ENCODE measurements at regions not wholly inside any gene's neighbourhood (a gene's known extent, or its start where the extent isn't known, plus 50 kb on each side); places are given as distances from the start of the nearest gene placed in this dataset.

DNA sequence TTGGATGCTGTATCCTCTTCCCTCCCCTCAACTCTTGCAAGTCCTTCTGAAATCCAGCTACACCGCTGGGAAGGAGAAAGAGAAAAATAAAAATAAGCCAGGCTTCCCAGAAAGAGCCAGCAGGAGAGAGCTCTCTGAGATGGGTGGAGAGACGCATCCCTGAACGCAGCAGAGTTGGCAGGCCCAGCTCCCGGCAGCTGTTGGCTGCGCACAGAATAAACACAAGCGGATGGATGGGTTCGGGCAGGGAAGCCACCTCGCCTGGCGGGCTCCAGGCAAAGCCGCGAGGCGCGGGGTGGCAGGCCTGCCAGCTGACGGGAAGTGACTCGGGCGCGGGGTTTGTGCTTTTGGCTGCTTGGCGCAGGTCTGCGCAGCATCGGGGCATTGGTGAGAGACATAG is 537.7 kb downstream of the MIAT start:
- no peak for TF ChIP-seq EP300 (IDR thresholded peaks at IDR 0.05)
- TF ChIP-seq, protein P1, sequence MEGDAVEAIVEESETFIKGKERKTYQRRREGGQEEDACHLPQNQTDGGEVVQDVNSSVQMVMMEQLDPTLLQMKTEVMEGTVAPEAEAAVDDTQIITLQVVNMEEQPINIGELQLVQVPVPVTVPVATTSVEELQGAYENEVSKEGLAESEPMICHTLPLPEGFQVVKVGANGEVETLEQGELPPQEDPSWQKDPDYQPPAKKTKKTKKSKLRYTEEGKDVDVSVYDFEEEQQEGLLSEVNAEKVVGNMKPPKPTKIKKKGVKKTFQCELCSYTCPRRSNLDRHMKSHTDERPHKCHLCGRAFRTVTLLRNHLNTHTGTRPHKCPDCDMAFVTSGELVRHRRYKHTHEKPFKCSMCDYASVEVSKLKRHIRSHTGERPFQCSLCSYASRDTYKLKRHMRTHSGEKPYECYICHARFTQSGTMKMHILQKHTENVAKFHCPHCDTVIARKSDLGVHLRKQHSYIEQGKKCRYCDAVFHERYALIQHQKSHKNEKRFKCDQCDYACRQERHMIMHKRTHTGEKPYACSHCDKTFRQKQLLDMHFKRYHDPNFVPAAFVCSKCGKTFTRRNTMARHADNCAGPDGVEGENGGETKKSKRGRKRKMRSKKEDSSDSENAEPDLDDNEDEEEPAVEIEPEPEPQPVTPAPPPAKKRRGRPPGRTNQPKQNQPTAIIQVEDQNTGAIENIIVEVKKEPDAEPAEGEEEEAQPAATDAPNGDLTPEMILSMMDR (IDR thresholded peaks at IDR 0.05) = no peak
- TF ChIP-seq POLR2A (IDR thresholded peaks at IDR 0.05) = no peak
- TF ChIP-seq POLR2AphosphoS5 (IDR thresholded peaks at IDR 0.05) = peak; percentile 24 to 62 (median 58)
- Histone ChIP-seq H3K4me3 (no peak overlapping the region), H3K9me3 (peaks cover 0 to 7% (median 2%) of the 10 kb centered on the region in 4 donors), H3K4me1 (peaks cover 0 to 15% (median 5%) of the 10 kb centered on the region in 4 donors), H3K27ac (peak overlapping the region in 4 of 5 donors; percentile 37 to 76 (median 71)), H3K27me3 (peaks cover 0 to 3% (median 0%) of the 10 kb centered on the region in 3 donors), H3K36me3 (no peaks in the 10 kb centered on the region)
- intact Hi-C loops (cut with DNase I; ENCODE audit: low total_unique reads) = no loop called here
- peak in 1 of 2 donors; percentile 83 for DNase-seq
- WGBS, 5 donors = 51 to 74% (median 68%) methylated on average over 20 of the region's 20 CpGs

- intact Hi-C loops (cut with DNase I; ENCODE audit: low total_unique reads) = no loop called here
Measured at GRCh38 chr22:27195494-27195893, 538.1 kb downstream of the MIAT start.

GRCh38 chr22:27196606-27197005 is 539.2 kb downstream of the MIAT start:
- Histone ChIP-seq H3K36me3 (no peaks in the 10 kb centered on the region), H3K27ac (peak overlapping the region in 1 of 5 donors; percentile 76), H3K9me3 (no peaks in the 10 kb centered on the region), H3K27me3 (peaks cover 0 to 3% (median 0%) of the 10 kb centered on the region in 3 donors), H3K4me3 (no peak overlapping the region), H3K4me1 (peaks cover 0 to 15% (median 5%) of the 10 kb centered on the region in 4 donors)
- TF ChIP-seq, protein P1 (IDR thresholded peaks at IDR 0.05) = no peak
- TF ChIP-seq EP300 (IDR thresholded peaks at IDR 0.05) (no peak), POLR2AphosphoS5 (IDR thresholded peaks at IDR 0.05) (no peak), POLR2A (IDR thresholded peaks at IDR 0.05) (no peak)
- intact Hi-C loops (cut with DNase I; ENCODE audit: low total_unique reads) = no loop called here
- DNase-seq = peak in 1 of 2 donors; percentile 71
- WGBS, 5 donors = 48 to 72% (median 62%) methylated on average over 4 of the region's 4 CpGs

More at GRCh38 chr22:27195494-27195893, 538.1 kb downstream of the MIAT start:
- 79 to 86% (median 82%) methylated on average over 5 of the region's 5 CpGs for WGBS, 5 donors
- Histone ChIP-seq H3K27ac (peak overlapping the region in 4 of 5 donors; percentile 37 to 76 (median 71)), H3K36me3 (no peaks in the 10 kb centered on the region), H3K4me1 (peaks cover 0 to 15% (median 5%) of the 10 kb centered on the region in 4 donors), H3K27me3 (peaks cover 0 to 3% (median 0%) of the 10 kb centered on the region in 3 donors), H3K4me3 (no peak overlapping the region), H3K9me3 (peaks cover 0 to 7% (median 2%) of the 10 kb centered on the region in 4 donors)
- no peak for DNase-seq
- no peak for TF ChIP-seq POLR2A (IDR thresholded peaks at IDR 0.05)
- no peak for TF ChIP-seq EP300 (IDR thresholded peaks at IDR 0.05)
- TF ChIP-seq, protein P1 (IDR thresholded peaks at IDR 0.05) = no peak

GRCh38 chr22:27197052-27197451 is 539.7 kb downstream of the MIAT start:
- intact Hi-C loops (cut with DNase I; ENCODE audit: low total_unique reads) = no loop called here
- peak overlapping the region in 1 of 5 donors; percentile 76 for H3K27ac ChIP-seq
- DNase-seq = no peak
- peaks cover 0 to 15% (median 7%) of the 10 kb centered on the region in 4 donors for H3K4me1 ChIP-seq
- H3K36me3 ChIP-seq = no peaks in the 10 kb centered on the region
- 75 to 94% (median 81%) methylated on average over 4 of the region's 4 CpGs for WGBS, 5 donors
- no peak for TF ChIP-seq EP300 (IDR thresholded peaks at IDR 0.05)
- TF ChIP-seq POLR2A (IDR thresholded peaks at IDR 0.05) = no peak
- no peak for TF ChIP-seq POLR2AphosphoS5 (IDR thresholded peaks at IDR 0.05)
- TF ChIP-seq, protein P1 (IDR thresholded peaks at IDR 0.05) = no peak
- H3K4me3 ChIP-seq = no peak overlapping the region
- H3K9me3 ChIP-seq = no peaks in the 10 kb centered on the region
- H3K27me3 ChIP-seq = peaks cover 0 to 3% (median 0%) of the 10 kb centered on the region in 3 donors

Measured in stomach (tissue), 8 donors.